GM10266 (cell line): ENCODE measurements at regions not wholly inside any gene's neighbourhood (a gene's known extent, or its start where the extent isn't known, plus 50 kb on each side); places are given as distances from the start of the nearest gene placed in this dataset.
"Not testable (repeated sequence)": the region's sequence is repeated elsewhere in the genome, so short reads cannot be mapped to it uniquely, and the experiment has no call there.

Experiments
- DNase-seq: peaks from one replicate; pipeline ENCODE4 v3.0.0; 2012; ENCODE audit errors: extremely low spot score
- TF ChIP-seq, protein P1 (sequence below): IDR thresholded peaks from 2 replicates; pipeline ENCODE4 v1.5.1; 2012; ENCODE audit warnings: mild to moderate bottlenecking, low read depth; ENCODE audit not compliant: control insufficient read depth, insufficient read depth; ENCODE audit errors: missing control alignments

- DNase-seq: no peak
- TF ChIP-seq, protein P1, sequence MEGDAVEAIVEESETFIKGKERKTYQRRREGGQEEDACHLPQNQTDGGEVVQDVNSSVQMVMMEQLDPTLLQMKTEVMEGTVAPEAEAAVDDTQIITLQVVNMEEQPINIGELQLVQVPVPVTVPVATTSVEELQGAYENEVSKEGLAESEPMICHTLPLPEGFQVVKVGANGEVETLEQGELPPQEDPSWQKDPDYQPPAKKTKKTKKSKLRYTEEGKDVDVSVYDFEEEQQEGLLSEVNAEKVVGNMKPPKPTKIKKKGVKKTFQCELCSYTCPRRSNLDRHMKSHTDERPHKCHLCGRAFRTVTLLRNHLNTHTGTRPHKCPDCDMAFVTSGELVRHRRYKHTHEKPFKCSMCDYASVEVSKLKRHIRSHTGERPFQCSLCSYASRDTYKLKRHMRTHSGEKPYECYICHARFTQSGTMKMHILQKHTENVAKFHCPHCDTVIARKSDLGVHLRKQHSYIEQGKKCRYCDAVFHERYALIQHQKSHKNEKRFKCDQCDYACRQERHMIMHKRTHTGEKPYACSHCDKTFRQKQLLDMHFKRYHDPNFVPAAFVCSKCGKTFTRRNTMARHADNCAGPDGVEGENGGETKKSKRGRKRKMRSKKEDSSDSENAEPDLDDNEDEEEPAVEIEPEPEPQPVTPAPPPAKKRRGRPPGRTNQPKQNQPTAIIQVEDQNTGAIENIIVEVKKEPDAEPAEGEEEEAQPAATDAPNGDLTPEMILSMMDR: no peak
Observed at GRCh38 chr12:25416516-25416915, 136.6 kb downstream of the LMNTD1 start.

- TF ChIP-seq, protein P1: no peak
- no peak for DNase-seq
Observed at GRCh38 chr12:25415004-25415403, 138.1 kb downstream of the LMNTD1 start.

DNA sequence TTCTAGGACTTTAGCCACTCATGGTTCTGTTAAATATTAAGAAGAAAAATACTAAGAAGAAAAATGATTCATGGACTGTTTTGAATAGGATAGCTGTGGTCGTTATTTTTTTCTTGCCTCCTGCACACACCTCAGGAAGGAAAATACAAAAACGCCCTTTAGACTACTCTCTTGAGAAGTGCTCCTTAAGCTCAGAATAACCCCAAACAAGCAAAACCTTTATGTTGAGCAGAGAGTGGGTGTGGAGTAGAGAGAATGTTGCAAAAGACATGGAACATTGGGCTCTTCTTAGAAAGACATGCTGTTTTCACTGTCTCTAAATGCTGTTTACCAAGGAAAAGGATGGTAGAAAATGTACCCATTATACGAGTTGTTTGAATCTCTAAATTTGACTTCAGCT, 140.3 kb downstream of the LMNTD1 start:
- TF ChIP-seq, protein P1: no peak
- DNase-seq: no peak

DNA sequence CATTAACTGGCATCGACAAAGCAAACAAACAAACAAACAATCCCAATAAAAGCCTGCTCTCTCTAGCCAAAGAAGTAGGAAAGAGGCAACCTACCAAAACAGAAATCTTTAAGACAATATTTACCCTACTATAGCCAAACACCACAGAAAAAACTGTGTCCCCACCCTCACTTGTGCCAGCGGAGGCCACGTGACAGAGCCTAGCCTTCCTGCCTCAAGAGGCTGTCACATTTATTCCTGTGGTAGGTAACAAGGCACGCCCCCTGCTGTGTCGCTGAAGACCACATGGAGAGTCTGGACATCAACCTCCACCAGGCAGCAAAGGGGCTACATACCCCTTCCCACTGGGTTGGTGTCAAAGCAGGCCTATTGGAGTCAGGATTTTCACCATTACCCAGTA, 148.1 kb downstream of the LMNTD1 start:
- TF ChIP-seq, protein P1: no peak
- DNase-seq: no peak

DNA sequence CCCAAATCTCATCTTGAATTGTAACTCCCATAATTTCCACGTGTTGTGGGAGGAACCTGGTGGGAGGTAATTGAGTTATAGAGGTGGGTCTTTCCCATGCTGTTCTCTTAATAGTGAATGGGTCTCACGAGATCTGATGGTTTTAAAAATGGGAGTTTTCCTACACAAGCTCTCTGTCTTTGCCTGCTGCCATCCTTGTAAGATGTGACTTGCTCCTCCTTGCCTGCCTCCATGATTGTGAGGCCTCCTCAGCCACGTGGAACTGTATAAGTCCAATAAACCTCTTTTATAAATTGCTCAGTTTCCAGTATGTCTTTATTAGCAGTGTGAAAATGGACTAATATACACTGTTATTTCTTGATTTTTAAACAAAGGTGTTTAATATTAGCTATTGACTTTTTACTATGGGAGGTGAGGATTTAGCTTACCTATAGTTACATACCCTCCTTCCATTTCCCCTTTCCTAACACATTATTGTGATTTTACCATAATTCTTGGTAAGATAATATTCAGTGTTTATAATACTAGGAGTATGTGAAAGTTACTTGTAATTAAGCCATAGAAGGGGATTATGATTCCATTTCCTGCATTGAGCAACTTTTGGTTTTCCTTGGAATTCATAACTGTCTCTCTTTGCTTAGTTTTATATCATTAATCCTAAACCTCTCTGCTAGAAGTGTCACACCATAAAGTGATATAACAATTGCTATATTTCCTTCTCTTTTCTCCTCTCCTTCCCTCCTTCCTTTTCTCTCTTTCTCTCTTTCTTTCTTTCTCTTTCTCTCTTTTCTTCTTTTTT, 151.0 kb upstream of the KRAS start:
- TF ChIP-seq, protein P1: no peak
- DNase-seq: no peak

DNA sequence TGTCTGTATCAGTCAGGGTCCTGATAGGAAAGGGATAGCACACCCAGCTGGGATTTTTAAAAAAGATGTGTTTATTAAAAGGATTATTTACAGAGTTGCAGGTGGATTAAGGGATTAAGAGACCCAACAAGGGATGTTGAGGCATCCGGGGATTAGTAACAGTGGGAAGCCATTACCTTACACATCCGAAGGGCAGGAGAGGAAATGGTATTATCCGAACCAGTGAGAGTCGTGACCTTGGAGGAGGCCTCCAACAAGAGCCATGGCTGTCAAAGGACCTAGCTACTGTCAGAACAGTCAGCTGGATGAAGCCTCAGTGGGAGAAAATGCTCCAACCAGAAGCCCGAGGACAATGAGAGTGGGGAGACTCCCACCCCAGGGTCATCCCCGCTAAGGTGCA, 146.3 kb upstream of the KRAS start:
- TF ChIP-seq, protein P1: no peak
- no peak for DNase-seq

- TF ChIP-seq, protein P1: no peak
- no peak for DNase-seq
Observed at GRCh38 chr12:25395227-25395626, 144.5 kb upstream of the KRAS start.

- not testable (repeated sequence) for DNase-seq
Observed at GRCh38 chr12:25394775-25395174, 144.0 kb upstream of the KRAS start.
